ENCODE measurements at regions not wholly inside any gene's neighbourhood (a gene's known extent, or its start where the extent isn't known, plus 50 kb on each side); places are given as distances from the start of the nearest gene placed in this dataset.

DNA sequence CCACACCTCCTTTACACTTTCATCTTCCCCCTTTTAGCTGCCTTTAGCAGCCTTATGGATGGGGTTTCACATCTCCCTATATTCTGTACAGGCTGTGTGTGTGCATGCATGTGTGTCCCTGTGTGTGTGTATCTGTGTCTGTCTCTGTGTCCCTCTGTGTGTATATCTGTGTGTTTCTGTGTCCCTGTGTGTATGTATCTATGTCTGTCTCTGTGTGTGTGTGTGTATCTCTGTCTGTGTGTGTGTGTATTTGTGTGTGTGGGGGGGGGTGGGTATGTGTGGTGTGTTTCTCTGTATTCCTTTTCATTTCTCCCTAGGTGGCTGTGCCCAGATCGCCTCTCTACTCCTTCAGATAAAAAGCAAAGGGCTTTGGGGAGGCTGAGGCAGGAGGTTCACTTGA is 52.2 kb upstream of the CD83 start:
- H3K4me1 ChIP-seq: no peaks in the 10 kb centered on the region
- no peak overlapping the region for H3K4me3 ChIP-seq
- no peak for DNase-seq
- H3K9me3 ChIP-seq: peaks cover 0 to 7% (median 3%) of the 10 kb centered on the region in 4 donors
- no peaks in the 10 kb centered on the region for H3K36me3 ChIP-seq
- no peak for TF ChIP-seq POLR2A (IDR thresholded peaks at IDR 0.05)
- intact Hi-C loops (cut with DNase I; ENCODE audit: low total_unique reads): no loop called here
- WGBS, 5 donors: 71 to 89% (median 81%) methylated on average over 1 of the region's 1 CpG
- no peak overlapping the region for H3K27ac ChIP-seq
- H3K27me3 ChIP-seq: peaks cover 0 to 34% (median 0%) of the 10 kb centered on the region in 3 donors

GRCh38 chr6:14066782-14067406 is 50.7 kb upstream of the CD83 start:
- intact Hi-C loops (cut with DNase I; ENCODE audit: low total_unique reads): no loop called here
- Histone ChIP-seq H3K27ac (no peak overlapping the region), H3K27me3 (peaks cover 0 to 27% (median 0%) of the 10 kb centered on the region in 3 donors), H3K9me3 (peaks cover 0 to 7% (median 3%) of the 10 kb centered on the region in 4 donors), H3K4me1 (no peaks in the 10 kb centered on the region), H3K36me3 (no peaks in the 10 kb centered on the region), H3K4me3 (no peak overlapping the region)
- TF ChIP-seq POLR2AphosphoS5 (IDR thresholded peaks at IDR 0.05): no peak
- TF ChIP-seq CTCF (IDR thresholded peaks at IDR 0.05): peak in 5 of 7 experiments; percentile 21 to 66 (median 53)
- no peak for TF ChIP-seq EP300 (IDR thresholded peaks at IDR 0.05)
- peak in 1 of 2 donors; percentile 88 for DNase-seq
- WGBS, 5 donors: 6 to 8% (median 7%) methylated on average over 5 of the region's 5 CpGs

- Histone ChIP-seq H3K9me3 (peaks cover 0 to 2% (median under 1%) of the 10 kb centered on the region in 4 donors), H3K36me3 (no peaks in the 10 kb centered on the region), H3K4me3 (no peak overlapping the region), H3K27ac (no peak overlapping the region), H3K27me3 (peaks cover 0 to 20% (median 0%) of the 10 kb centered on the region in 3 donors), H3K4me1 (no peaks in the 10 kb centered on the region)
- no peak for DNase-seq
- intact Hi-C loops (cut with DNase I; ENCODE audit: low total_unique reads): no loop called here
- WGBS, 5 donors: 79 to 88% (median 79%) methylated on average over 3 of the region's 3 CpGs
- TF ChIP-seq CTCF (IDR thresholded peaks at IDR 0.05): no peak
- TF ChIP-seq EP300 (IDR thresholded peaks at IDR 0.05): no peak
- no peak for TF ChIP-seq POLR2AphosphoS5 (IDR thresholded peaks at IDR 0.05)
- no peak for TF ChIP-seq POLR2A (IDR thresholded peaks at IDR 0.05)
Measured at GRCh38 chr6:14067656-14068055, 49.9 kb upstream of the CD83 start.

Measured in stomach (tissue), 8 donors.